ENCODE measurements at regions not wholly inside any gene's neighbourhood (a gene's known extent, or its start where the extent isn't known, plus 50 kb on each side); places are given as distances from the start of the nearest gene placed in this dataset.

DNA sequence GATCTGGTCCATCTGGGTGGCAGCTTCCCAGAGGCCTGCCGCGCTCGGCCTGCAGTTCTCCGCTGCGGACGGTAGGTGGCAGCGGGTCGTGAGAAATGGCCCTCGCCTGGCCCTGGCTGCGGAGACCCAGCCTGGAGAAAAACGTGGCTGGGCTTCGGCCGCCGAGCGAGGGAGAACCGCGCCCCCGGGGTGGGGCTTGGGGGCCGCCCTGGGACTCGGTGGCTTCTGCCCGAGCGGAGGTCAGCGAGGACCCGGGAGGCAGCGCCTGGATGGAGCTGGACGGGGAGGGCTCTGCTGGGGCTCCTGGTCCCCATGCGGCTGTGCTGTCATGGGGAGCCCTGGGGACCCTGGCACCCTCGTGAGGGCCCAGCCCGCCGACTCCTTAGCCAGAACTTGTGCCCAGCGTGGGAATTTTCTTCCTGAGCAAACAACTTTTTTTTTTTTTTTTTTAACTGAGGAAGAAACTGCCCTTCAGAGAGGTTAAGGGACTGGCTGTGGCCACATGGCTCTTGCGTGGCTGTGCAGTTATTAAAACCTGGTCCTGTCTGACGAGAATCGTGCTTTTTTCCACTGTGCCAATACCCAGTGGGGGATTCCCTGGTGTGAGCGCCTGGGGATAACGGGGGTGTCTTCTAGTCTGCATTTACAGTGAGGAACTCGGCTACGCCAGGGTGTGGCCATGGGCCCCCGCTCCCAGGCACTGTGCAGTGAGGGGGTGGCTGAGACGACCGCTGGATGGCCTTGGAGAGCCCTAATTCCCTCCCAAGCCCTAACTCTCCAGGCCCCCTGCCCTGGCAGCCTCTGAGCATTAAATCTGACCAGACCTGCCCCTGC, 535.6 kb downstream of the INSC start:
- TF ChIP-seq POLR2A (IDR thresholded peaks at IDR 0.05; ENCODE audit: low read length) (no peak), GATA1 (IDR thresholded peaks at IDR 0.05; ENCODE audit: low read depth, low read length) (no peak)

Data from erythroblast (primary cell).